ENCODE measurements at regions not wholly inside any gene's neighbourhood (a gene's known extent, or its start where the extent isn't known, plus 50 kb on each side); places are given as distances from the start of the nearest gene placed in this dataset.

- H3K4me1 ChIP-seq (ENCODE audit: insufficient read depth, poor library complexity, severe bottlenecking) = no peaks in the 10 kb centered on the region
- no peak overlapping the region for H3K27ac ChIP-seq (ENCODE audit: poor library complexity, severe bottlenecking)
- no peak for TF ChIP-seq CTCF (IDR thresholded peaks at IDR 0.05; ENCODE audit: poor library complexity, severe bottlenecking)
- H3K4me3 ChIP-seq (ENCODE audit: severe bottlenecking) = no peak overlapping the region
- DNase-seq (ENCODE audit: low spot score) (no peak), ATAC-seq (ENCODE audit: low read depth) (no peak)
- no peaks in the 10 kb centered on the region for H3K9me3 ChIP-seq (ENCODE audit: severe bottlenecking)
- H3K36me3 ChIP-seq (ENCODE audit: low read depth) = no peaks in the 10 kb centered on the region
- H3K27me3 ChIP-seq (ENCODE audit: insufficient read depth, poor library complexity, severe bottlenecking) = no peaks in the 10 kb centered on the region
These were observed 305.7 kb upstream of the MYT1L start for GRCh38 chr2:2636813-2637212.

- Histone ChIP-seq H3K27me3 (ENCODE audit: insufficient read depth, poor library complexity, severe bottlenecking) (no peaks in the 10 kb centered on the region), H3K9me3 (ENCODE audit: severe bottlenecking) (no peaks in the 10 kb centered on the region), H3K36me3 (ENCODE audit: low read depth) (no peaks in the 10 kb centered on the region), H3K4me1 (ENCODE audit: insufficient read depth, poor library complexity, severe bottlenecking) (no peaks in the 10 kb centered on the region), H3K4me3 (ENCODE audit: severe bottlenecking) (no peak overlapping the region), H3K27ac (ENCODE audit: poor library complexity, severe bottlenecking) (no peak overlapping the region)
- no peak for ATAC-seq (ENCODE audit: low read depth)
- TF ChIP-seq CTCF (IDR thresholded peaks at IDR 0.05; ENCODE audit: poor library complexity, severe bottlenecking) = no peak
- no peak for DNase-seq (ENCODE audit: low spot score)
These were observed 304.0 kb upstream of the MYT1L start for GRCh38 chr2:2635025-2635528.

- no peak for TF ChIP-seq CTCF (IDR thresholded peaks at IDR 0.05; ENCODE audit: poor library complexity, severe bottlenecking)
- no peaks in the 10 kb centered on the region for H3K4me1 ChIP-seq (ENCODE audit: insufficient read depth, poor library complexity, severe bottlenecking)
- no peak for ATAC-seq (ENCODE audit: low read depth)
These were observed 301.9 kb upstream of the MYT1L start for GRCh38 chr2:2633017-2633416.

GRCh38 chr2:2623939-2624338, 292.9 kb upstream of the MYT1L start:
- no peaks in the 10 kb centered on the region for H3K4me1 ChIP-seq (ENCODE audit: insufficient read depth, poor library complexity, severe bottlenecking)
- no peak for TF ChIP-seq CTCF (IDR thresholded peaks at IDR 0.05; ENCODE audit: poor library complexity, severe bottlenecking)
- no peaks in the 10 kb centered on the region for H3K36me3 ChIP-seq (ENCODE audit: low read depth)
- ATAC-seq (ENCODE audit: low read depth) = no peak
- H3K9me3 ChIP-seq (ENCODE audit: severe bottlenecking) = no peaks in the 10 kb centered on the region
- H3K27me3 ChIP-seq (ENCODE audit: insufficient read depth, poor library complexity, severe bottlenecking) = peaks cover 4% of the 10 kb centered on the region
- H3K27ac ChIP-seq (ENCODE audit: poor library complexity, severe bottlenecking) = no peak overlapping the region
- no peak overlapping the region for H3K4me3 ChIP-seq (ENCODE audit: severe bottlenecking)
- no peak for DNase-seq (ENCODE audit: low spot score)

More at GRCh38 chr2:2633017-2633416, 301.9 kb upstream of the MYT1L start:
- Histone ChIP-seq H3K27ac (ENCODE audit: poor library complexity, severe bottlenecking) (no peak overlapping the region), H3K9me3 (ENCODE audit: severe bottlenecking) (no peaks in the 10 kb centered on the region), H3K27me3 (ENCODE audit: insufficient read depth, poor library complexity, severe bottlenecking) (no peaks in the 10 kb centered on the region), H3K36me3 (ENCODE audit: low read depth) (no peaks in the 10 kb centered on the region), H3K4me3 (ENCODE audit: severe bottlenecking) (no peak overlapping the region)
- DNase-seq (ENCODE audit: low spot score) = no peak

GRCh38 chr2:2621855-2622254, 290.8 kb upstream of the MYT1L start:
- ATAC-seq (ENCODE audit: low read depth) = no peak

More at GRCh38 chr2:2621855-2622254, 290.8 kb upstream of the MYT1L start:
- H3K4me3 ChIP-seq (ENCODE audit: severe bottlenecking) = no peak overlapping the region
- no peak for TF ChIP-seq CTCF (IDR thresholded peaks at IDR 0.05; ENCODE audit: poor library complexity, severe bottlenecking)
- H3K27ac ChIP-seq (ENCODE audit: poor library complexity, severe bottlenecking) = no peak overlapping the region
- peaks cover 4% of the 10 kb centered on the region for H3K27me3 ChIP-seq (ENCODE audit: insufficient read depth, poor library complexity, severe bottlenecking)
- DNase-seq (ENCODE audit: low spot score) = no peak
- H3K4me1 ChIP-seq (ENCODE audit: insufficient read depth, poor library complexity, severe bottlenecking) = no peaks in the 10 kb centered on the region
- H3K36me3 ChIP-seq (ENCODE audit: low read depth) = no peaks in the 10 kb centered on the region
- no peaks in the 10 kb centered on the region for H3K9me3 ChIP-seq (ENCODE audit: severe bottlenecking)

Data from RWPE2 (cell line).